Tibial nerve (tissue), 4 donors: ENCODE measurements at regions not wholly inside any gene's neighbourhood (a gene's known extent, or its start where the extent isn't known, plus 50 kb on each side); places are given as distances from the start of the nearest gene placed in this dataset.

Experiments
- EP300 ChIP-seq, 2 donors: sonication (generic); formaldehyde crosslinking; IDR thresholded peaks; one replicate each; pipeline ENCODE4 v1.6.1; 2017; ENCODE audit warnings: antibody characterized with exemption in 2 of 2, mild to moderate bottlenecking in 1 of 2
- POLR2A ChIP-seq, 2 donors: fragments of 450-650 bp; IDR thresholded peaks; one replicate each; pipeline ENCODE4 v1.6.1; 2017; ENCODE audit warnings: antibody characterized with exemption in 2 of 2, mild to moderate bottlenecking in 2 of 2, moderate library complexity in 2 of 2
- TF ChIP-seq, protein P1 (sequence below), 5 experiments: fragments of 200-600 bp in 3 of 5; fragments of 450-650 bp in 2 of 5; sonication (generic) in 3 of 5; IDR thresholded peaks; one replicate each; pipeline ENCODE4 v1.5.1; 2016 to 2019; ENCODE audit warnings: antibody characterized with exemption in 5 of 5, mild to moderate bottlenecking in 3 of 5, moderate library complexity in 2 of 5

DNA sequence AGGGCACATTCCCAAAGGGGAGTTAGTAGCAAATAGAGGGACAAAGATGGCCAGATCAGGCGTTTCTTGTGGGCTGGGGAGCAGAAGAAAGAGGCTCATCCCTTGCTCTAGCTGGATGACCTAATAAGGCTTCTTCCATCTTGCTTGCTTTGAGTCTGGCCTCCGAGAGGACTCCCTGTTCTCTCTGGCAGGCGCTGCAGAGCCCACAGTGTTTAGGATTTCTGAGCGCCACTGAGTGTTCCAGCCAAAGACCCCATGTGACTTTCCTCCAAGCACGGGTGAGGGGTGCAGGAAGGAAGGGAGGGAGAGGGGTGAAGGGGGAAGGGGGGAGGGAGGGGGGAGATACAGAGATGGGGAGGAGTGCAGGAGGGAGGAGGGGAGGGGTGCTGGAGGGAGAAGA, 203.8 kb upstream of the SVIL start:
- TF ChIP-seq EP300 (IDR thresholded peaks at IDR 0.05) (no peak), POLR2A (IDR thresholded peaks at IDR 0.05) (no peak)
- TF ChIP-seq, protein P1, sequence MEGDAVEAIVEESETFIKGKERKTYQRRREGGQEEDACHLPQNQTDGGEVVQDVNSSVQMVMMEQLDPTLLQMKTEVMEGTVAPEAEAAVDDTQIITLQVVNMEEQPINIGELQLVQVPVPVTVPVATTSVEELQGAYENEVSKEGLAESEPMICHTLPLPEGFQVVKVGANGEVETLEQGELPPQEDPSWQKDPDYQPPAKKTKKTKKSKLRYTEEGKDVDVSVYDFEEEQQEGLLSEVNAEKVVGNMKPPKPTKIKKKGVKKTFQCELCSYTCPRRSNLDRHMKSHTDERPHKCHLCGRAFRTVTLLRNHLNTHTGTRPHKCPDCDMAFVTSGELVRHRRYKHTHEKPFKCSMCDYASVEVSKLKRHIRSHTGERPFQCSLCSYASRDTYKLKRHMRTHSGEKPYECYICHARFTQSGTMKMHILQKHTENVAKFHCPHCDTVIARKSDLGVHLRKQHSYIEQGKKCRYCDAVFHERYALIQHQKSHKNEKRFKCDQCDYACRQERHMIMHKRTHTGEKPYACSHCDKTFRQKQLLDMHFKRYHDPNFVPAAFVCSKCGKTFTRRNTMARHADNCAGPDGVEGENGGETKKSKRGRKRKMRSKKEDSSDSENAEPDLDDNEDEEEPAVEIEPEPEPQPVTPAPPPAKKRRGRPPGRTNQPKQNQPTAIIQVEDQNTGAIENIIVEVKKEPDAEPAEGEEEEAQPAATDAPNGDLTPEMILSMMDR (IDR thresholded peaks at IDR 0.05), result no peak
